Activated T-cell treated with anti-CD3 and anti-CD28 coated beads, Interleukin-2, amount 50 U/mL, for 4 hours (primary cell): ENCODE measurements at regions not wholly inside any gene's neighbourhood (a gene's known extent, or its start where the extent isn't known, plus 50 kb on each side); places are given as distances from the start of the nearest gene placed in this dataset.
"Not testable (repeated sequence)": the region's sequence is repeated elsewhere in the genome, so short reads cannot be mapped to it uniquely, and the experiment has no call there.

Source experiments
- ATAC-seq, 2 donors: fragments of 200-7000 bp; cut with Tn5 transposase; one replicate each; pipeline ENCODE4 v1.10.0; 2021
- DNase-seq: peaks from one replicate; pipeline ENCODE4 v3.0.0-alpha.2; 2020
- H3K27me3 Mint-ChIP-seq: one replicate; pipeline ENCODE4 v1.8.0; 2021; ENCODE audit warnings: low read depth, mixed read lengths
- H3K36me3 Mint-ChIP-seq: one replicate; pipeline ENCODE4 v1.8.0; 2022; ENCODE audit warnings: mixed read lengths; ENCODE audit not compliant: insufficient read depth
- H3K4me1 Mint-ChIP-seq: one replicate; pipeline ENCODE4 v1.8.0; 2021; ENCODE audit warnings: low read depth, mixed read lengths
- H3K4me3 Mint-ChIP-seq: one replicate; pipeline ENCODE4 v1.8.0; 2021; ENCODE audit warnings: mild to moderate bottlenecking, moderate library complexity, mixed read lengths
- H3K9me3 Mint-ChIP-seq: one replicate; pipeline ENCODE4 v1.8.0; 2021; ENCODE audit warnings: mixed read lengths

- Mint-ChIP-seq H3K4me3 (no peak overlapping the region), H3K9me3 (no peaks in the 10 kb centered on the region), H3K27me3 (no peaks in the 10 kb centered on the region), H3K4me1 (no peaks in the 10 kb centered on the region), H3K36me3 (no peaks in the 10 kb centered on the region)
- ATAC-seq, result no peak
- no peak for DNase-seq
Measured at GRCh38 chr10:23918090-23918723, 290.7 kb upstream of the KIAA1217 start.

- DNase-seq (no peak), ATAC-seq (no peak)
- no peak overlapping the region for H3K4me3 Mint-ChIP-seq
- H3K36me3 Mint-ChIP-seq, result no peaks in the 10 kb centered on the region
- no peaks in the 10 kb centered on the region for H3K27me3 Mint-ChIP-seq
- no peaks in the 10 kb centered on the region for H3K9me3 Mint-ChIP-seq
- no peaks in the 10 kb centered on the region for H3K4me1 Mint-ChIP-seq
Measured at GRCh38 chr10:23918839-23919238, 290.1 kb upstream of the KIAA1217 start.

- Mint-ChIP-seq H3K36me3 (no peaks in the 10 kb centered on the region), H3K4me1 (no peaks in the 10 kb centered on the region), H3K27me3 (no peaks in the 10 kb centered on the region), H3K4me3 (no peak overlapping the region), H3K9me3 (no peaks in the 10 kb centered on the region)
- DNase-seq, result no peak
- ATAC-seq, result no peak
Measured at GRCh38 chr10:23927576-23928325, 281.2 kb upstream of the KIAA1217 start.

- not testable (repeated sequence) for H3K9me3 Mint-ChIP-seq, H3K4me3 Mint-ChIP-seq, DNase-seq, H3K27me3 Mint-ChIP-seq, H3K4me1 Mint-ChIP-seq, H3K36me3 Mint-ChIP-seq, ATAC-seq
Measured at GRCh38 chr10:23934023-23934422, 274.9 kb upstream of the KIAA1217 start.

GRCh38 chr10:23945845-23946244 is 263.1 kb upstream of the KIAA1217 start:
- no peak for DNase-seq
- Mint-ChIP-seq H3K9me3 (no peaks in the 10 kb centered on the region), H3K4me1 (no peaks in the 10 kb centered on the region), H3K4me3 (no peak overlapping the region), H3K36me3 (no peaks in the 10 kb centered on the region), H3K27me3 (no peaks in the 10 kb centered on the region)
- ATAC-seq, result no peak

- Mint-ChIP-seq H3K4me1 (no peaks in the 10 kb centered on the region), H3K4me3 (no peak overlapping the region)
- no peak for ATAC-seq
Measured at GRCh38 chr10:23951841-23952240, 257.1 kb upstream of the KIAA1217 start.

GRCh38 chr10:23955456-23956225 is 253.3 kb upstream of the KIAA1217 start:
- no peak for DNase-seq
- Mint-ChIP-seq H3K4me3 (no peak overlapping the region), H3K36me3 (no peaks in the 10 kb centered on the region), H3K4me1 (no peaks in the 10 kb centered on the region), H3K9me3 (no peaks in the 10 kb centered on the region), H3K27me3 (no peaks in the 10 kb centered on the region)
- no peak for ATAC-seq

More at GRCh38 chr10:23951841-23952240, 257.1 kb upstream of the KIAA1217 start:
- no peaks in the 10 kb centered on the region for H3K36me3 Mint-ChIP-seq
- no peak for DNase-seq
- no peaks in the 10 kb centered on the region for H3K9me3 Mint-ChIP-seq
- no peaks in the 10 kb centered on the region for H3K27me3 Mint-ChIP-seq

GRCh38 chr10:23965123-23965522 is 243.8 kb upstream of the KIAA1217 start:
- Mint-ChIP-seq H3K4me1 (no peaks in the 10 kb centered on the region), H3K4me3 (no peak overlapping the region), H3K36me3 (no peaks in the 10 kb centered on the region), H3K9me3 (no peaks in the 10 kb centered on the region), H3K27me3 (no peaks in the 10 kb centered on the region)
- DNase-seq, result no peak
- ATAC-seq, result no peak

- DNase-seq (no peak), ATAC-seq (no peak)
- Mint-ChIP-seq H3K4me3 (no peak overlapping the region), H3K4me1 (no peaks in the 10 kb centered on the region), H3K9me3 (no peaks in the 10 kb centered on the region), H3K27me3 (no peaks in the 10 kb centered on the region), H3K36me3 (no peaks in the 10 kb centered on the region)
Measured at GRCh38 chr10:23965880-23966279, 243.1 kb upstream of the KIAA1217 start.

GRCh38 chr10:23966504-23967051 is 242.4 kb upstream of the KIAA1217 start:
- Mint-ChIP-seq H3K4me1 (no peaks in the 10 kb centered on the region), H3K4me3 (no peak overlapping the region), H3K27me3 (no peaks in the 10 kb centered on the region), H3K36me3 (no peaks in the 10 kb centered on the region), H3K9me3 (no peaks in the 10 kb centered on the region)
- no peak for DNase-seq
- no peak for ATAC-seq

GRCh38 chr10:23968301-23968700 is 240.6 kb upstream of the KIAA1217 start:
- ATAC-seq (no peak), DNase-seq (no peak)
- Mint-ChIP-seq H3K4me3 (no peak overlapping the region), H3K4me1 (no peaks in the 10 kb centered on the region), H3K36me3 (no peaks in the 10 kb centered on the region), H3K9me3 (no peaks in the 10 kb centered on the region), H3K27me3 (no peaks in the 10 kb centered on the region)

GRCh38 chr10:23974746-23975272 is 234.1 kb upstream of the KIAA1217 start:
- H3K4me3 Mint-ChIP-seq, result no peak overlapping the region
- no peaks in the 10 kb centered on the region for H3K36me3 Mint-ChIP-seq
- no peaks in the 10 kb centered on the region for H3K4me1 Mint-ChIP-seq
- H3K9me3 Mint-ChIP-seq, result no peaks in the 10 kb centered on the region
- ATAC-seq, result no peak
- no peak for DNase-seq
- no peaks in the 10 kb centered on the region for H3K27me3 Mint-ChIP-seq

- ATAC-seq, result no peak
- H3K4me1 Mint-ChIP-seq, result no peaks in the 10 kb centered on the region
- H3K36me3 Mint-ChIP-seq, result no peaks in the 10 kb centered on the region
- H3K4me3 Mint-ChIP-seq, result no peak overlapping the region
- no peak for DNase-seq
- no peaks in the 10 kb centered on the region for H3K9me3 Mint-ChIP-seq
- H3K27me3 Mint-ChIP-seq, result no peaks in the 10 kb centered on the region
Measured at GRCh38 chr10:23975431-23975830, 233.5 kb upstream of the KIAA1217 start.

- H3K4me3 Mint-ChIP-seq, result no peak overlapping the region
- no peak for ATAC-seq
- H3K4me1 Mint-ChIP-seq, result no peaks in the 10 kb centered on the region
- H3K9me3 Mint-ChIP-seq, result no peaks in the 10 kb centered on the region
- DNase-seq, result no peak
- H3K36me3 Mint-ChIP-seq, result no peaks in the 10 kb centered on the region
- H3K27me3 Mint-ChIP-seq, result no peaks in the 10 kb centered on the region
Measured at GRCh38 chr10:23976275-23976674, 232.7 kb upstream of the KIAA1217 start.
